ENCODE measurements at regions not wholly inside any gene's neighbourhood (a gene's known extent, or its start where the extent isn't known, plus 50 kb on each side); places are given as distances from the start of the nearest gene placed in this dataset.

DNA sequence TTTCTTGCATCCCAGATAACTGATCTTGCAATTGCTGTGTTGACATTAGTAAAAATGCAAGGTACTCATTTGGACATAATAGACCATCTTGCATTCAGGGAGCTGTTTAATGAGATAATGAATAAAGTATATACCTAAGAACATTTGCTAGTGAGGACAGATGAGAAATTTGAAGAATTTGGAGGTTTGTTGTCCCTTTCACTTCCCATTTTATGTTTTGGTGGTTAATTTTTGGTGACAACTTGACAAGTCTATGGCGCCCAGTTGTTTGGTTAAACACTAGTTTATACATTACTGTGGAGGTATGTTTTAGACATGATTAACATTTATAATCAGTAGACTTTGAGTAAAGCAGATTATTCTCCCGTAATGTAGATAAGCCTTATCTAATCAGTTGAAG lies 300.2 kb upstream of the SYNCRIP start:
- TF ChIP-seq EZH2 (IDR thresholded peaks at IDR 0.05; ENCODE audit: low read length, missing control alignments) (no peak), CTCF (conservative IDR thresholded peaks at IDR 0.05 in 1 of 2, IDR thresholded peaks at IDR 0.05 in 1 of 2; ENCODE audit: low read depth in 1 of 2, low read length in 2 of 2) (no peak)

Data from fibroblast of lung (primary cell).